Ishikawa (cell line): ENCODE measurements at regions not wholly inside any gene's neighbourhood (a gene's known extent, or its start where the extent isn't known, plus 50 kb on each side); places are given as distances from the start of the nearest gene placed in this dataset.

Experiments
- CEBPB ChIP-seq: IDR thresholded peaks from 2 replicates; pipeline ENCODE4 v1.6.1; 2012
- CREB1 ChIP-seq: IDR thresholded peaks from 2 replicates; pipeline ENCODE4 v1.6.1; 2012; ENCODE audit warnings: low read depth
- EGR1 ChIP-seq: IDR thresholded peaks from 2 replicates; pipeline ENCODE4 v1.6.1; 2012
- EP300 ChIP-seq: IDR thresholded peaks from 2 replicates; pipeline ENCODE4 v1.6.1; 2012; ENCODE audit warnings: borderline replicate concordance
- FOXM1 ChIP-seq: IDR thresholded peaks from 2 replicates; pipeline ENCODE4 v1.6.1; 2012; ENCODE audit warnings: low read depth, borderline replicate concordance
- RAD21 ChIP-seq: IDR thresholded peaks from 2 replicates; pipeline ENCODE4 v1.6.1; 2012; ENCODE audit warnings: low read depth
- TAF1 ChIP-seq: IDR thresholded peaks from 2 replicates; pipeline ENCODE4 v1.6.1; 2012; ENCODE audit warnings: low read depth, mild to moderate bottlenecking
- TCF12 ChIP-seq: IDR thresholded peaks from 2 replicates; pipeline ENCODE4 v1.6.1; 2012; ENCODE audit warnings: low read depth
- TEAD4 ChIP-seq: IDR thresholded peaks from 2 replicates; pipeline ENCODE4 v1.6.1; 2012
- YY1 ChIP-seq: IDR thresholded peaks from 2 replicates; pipeline ENCODE4 v1.6.1; 2012; ENCODE audit warnings: low read depth
- ZBTB7A ChIP-seq: IDR thresholded peaks from 2 replicates; pipeline ENCODE4 v1.6.1; 2012; ENCODE audit warnings: low read depth
- TF ChIP-seq, protein P1 (sequence below): IDR thresholded peaks from 2 replicates; pipeline ENCODE4 v1.6.1; 2012; ENCODE audit warnings: low read depth, mild to moderate bottlenecking
- TF ChIP-seq, protein P2 (sequence below): IDR thresholded peaks from 2 replicates; pipeline ENCODE4 v1.6.1; 2012
- TF ChIP-seq, protein P3 (sequence below): IDR thresholded peaks from 2 replicates; pipeline ENCODE4 v1.6.1; 2012

DNA sequence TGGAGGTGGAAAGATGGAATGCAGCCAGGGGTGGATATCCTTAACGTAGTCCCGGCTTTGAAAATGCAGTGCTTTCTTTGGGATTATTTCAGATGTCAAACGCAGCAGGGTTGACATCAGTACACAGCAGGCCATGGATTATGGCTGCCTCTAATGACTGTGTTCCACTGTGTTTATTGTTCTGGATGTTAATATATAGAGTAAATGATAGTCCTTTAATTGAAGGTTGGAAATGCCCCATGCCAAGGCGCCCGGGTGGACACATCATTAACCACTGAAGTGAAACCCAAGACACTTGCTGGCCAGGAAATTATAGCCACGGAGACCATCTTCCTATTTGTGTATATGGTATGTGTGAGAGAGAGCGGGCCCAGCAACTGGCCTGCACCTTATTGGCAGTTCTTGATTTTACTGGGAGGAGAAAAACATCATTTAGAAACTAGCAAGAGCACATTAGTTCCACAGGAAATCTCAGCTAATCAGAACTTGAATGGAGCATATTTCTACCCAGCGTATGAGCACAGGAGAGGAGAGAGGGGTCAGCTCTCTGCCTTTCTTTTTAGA is 254.9 kb upstream of the RASGRP1 start:
- TF ChIP-seq FOXM1 (no peak), RAD21 (no peak), TAF1 (no peak), TCF12 (peak; percentile 75), ZBTB7A (no peak), CREB1 (no peak), EP300 (peak; percentile 30; the same call in 1 of the 2 replicates), TEAD4 (peak; percentile 45), YY1 (no peak), CEBPB (no peak), EGR1 (no peak)
- TF ChIP-seq, protein P1, sequence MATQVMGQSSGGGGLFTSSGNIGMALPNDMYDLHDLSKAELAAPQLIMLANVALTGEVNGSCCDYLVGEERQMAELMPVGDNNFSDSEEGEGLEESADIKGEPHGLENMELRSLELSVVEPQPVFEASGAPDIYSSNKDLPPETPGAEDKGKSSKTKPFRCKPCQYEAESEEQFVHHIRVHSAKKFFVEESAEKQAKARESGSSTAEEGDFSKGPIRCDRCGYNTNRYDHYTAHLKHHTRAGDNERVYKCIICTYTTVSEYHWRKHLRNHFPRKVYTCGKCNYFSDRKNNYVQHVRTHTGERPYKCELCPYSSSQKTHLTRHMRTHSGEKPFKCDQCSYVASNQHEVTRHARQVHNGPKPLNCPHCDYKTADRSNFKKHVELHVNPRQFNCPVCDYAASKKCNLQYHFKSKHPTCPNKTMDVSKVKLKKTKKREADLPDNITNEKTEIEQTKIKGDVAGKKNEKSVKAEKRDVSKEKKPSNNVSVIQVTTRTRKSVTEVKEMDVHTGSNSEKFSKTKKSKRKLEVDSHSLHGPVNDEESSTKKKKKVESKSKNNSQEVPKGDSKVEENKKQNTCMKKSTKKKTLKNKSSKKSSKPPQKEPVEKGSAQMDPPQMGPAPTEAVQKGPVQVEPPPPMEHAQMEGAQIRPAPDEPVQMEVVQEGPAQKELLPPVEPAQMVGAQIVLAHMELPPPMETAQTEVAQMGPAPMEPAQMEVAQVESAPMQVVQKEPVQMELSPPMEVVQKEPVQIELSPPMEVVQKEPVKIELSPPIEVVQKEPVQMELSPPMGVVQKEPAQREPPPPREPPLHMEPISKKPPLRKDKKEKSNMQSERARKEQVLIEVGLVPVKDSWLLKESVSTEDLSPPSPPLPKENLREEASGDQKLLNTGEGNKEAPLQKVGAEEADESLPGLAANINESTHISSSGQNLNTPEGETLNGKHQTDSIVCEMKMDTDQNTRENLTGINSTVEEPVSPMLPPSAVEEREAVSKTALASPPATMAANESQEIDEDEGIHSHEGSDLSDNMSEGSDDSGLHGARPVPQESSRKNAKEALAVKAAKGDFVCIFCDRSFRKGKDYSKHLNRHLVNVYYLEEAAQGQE, result no peak
- TF ChIP-seq, protein P2, sequence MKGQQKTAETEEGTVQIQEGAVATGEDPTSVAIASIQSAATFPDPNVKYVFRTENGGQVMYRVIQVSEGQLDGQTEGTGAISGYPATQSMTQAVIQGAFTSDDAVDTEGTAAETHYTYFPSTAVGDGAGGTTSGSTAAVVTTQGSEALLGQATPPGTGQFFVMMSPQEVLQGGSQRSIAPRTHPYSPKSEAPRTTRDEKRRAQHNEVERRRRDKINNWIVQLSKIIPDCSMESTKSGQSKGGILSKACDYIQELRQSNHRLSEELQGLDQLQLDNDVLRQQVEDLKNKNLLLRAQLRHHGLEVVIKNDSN, result no peak
- TF ChIP-seq, protein P3, sequence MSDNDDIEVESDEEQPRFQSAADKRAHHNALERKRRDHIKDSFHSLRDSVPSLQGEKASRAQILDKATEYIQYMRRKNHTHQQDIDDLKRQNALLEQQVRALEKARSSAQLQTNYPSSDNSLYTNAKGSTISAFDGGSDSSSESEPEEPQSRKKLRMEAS, result no peak
